CD4-positive, alpha-beta T cell treated with Interferon alpha-2 for 1 hour (primary cell): ENCODE measurements at regions not wholly inside any gene's neighbourhood (a gene's known extent, or its start where the extent isn't known, plus 50 kb on each side); places are given as distances from the start of the nearest gene placed in this dataset.

Source experiments
- DNase-seq, 2 donors: peaks; one replicate each; pipeline ENCODE4 v3.0.0-alpha.2; 2020 to 2022

GRCh38 chr2:104786204-104786603 lies 67.7 kb upstream of the POU3F3 start:
- DNase-seq, result no peak

- no peak for DNase-seq
Measured at GRCh38 chr2:104786821-104787220, 67.1 kb upstream of the POU3F3 start.

GRCh38 chr2:104787298-104788065 lies 66.4 kb upstream of the POU3F3 start:
- DNase-seq, result no peak

GRCh38 chr2:104788742-104789455 lies 65.0 kb upstream of the POU3F3 start:
- DNase-seq, result no peak

- no peak for DNase-seq
Measured at GRCh38 chr2:104790100-104790811, 63.7 kb upstream of the POU3F3 start.

GRCh38 chr2:104790901-104791495 lies 62.9 kb upstream of the POU3F3 start:
- DNase-seq, result no peak

- no peak for DNase-seq
Measured at GRCh38 chr2:104793966-104794365, 59.9 kb upstream of the POU3F3 start.

GRCh38 chr2:104794441-104794840 lies 59.5 kb upstream of the POU3F3 start:
- no peak for DNase-seq
